HEK293T (cell line): ENCODE measurements at regions not wholly inside any gene's neighbourhood (a gene's known extent, or its start where the extent isn't known, plus 50 kb on each side); places are given as distances from the start of the nearest gene placed in this dataset.

Experiments used
- CTCF ChIA-PET: fragments of 350-600 bp; formaldehyde crosslinking; extraction: SDS; loops from one replicate; lab custom pipeline; 2021; ENCODE audit warnings: antibody characterized with exemption, inconsistent platforms; lab: Yijun Ruan, JAX
- POLR2A ChIA-PET: fragments of 350-600 bp; formaldehyde crosslinking; extraction: SDS; loops from one replicate; lab custom pipeline; 2020; ENCODE audit warnings: antibody characterized with exemption, inconsistent platforms; lab: Yijun Ruan, JAX
- DNase-seq: peaks from one replicate; pipeline ENCODE4 v3.0.0; 2012; ENCODE audit warnings: mixed read lengths; ENCODE audit errors: extremely low spot score
- ARNT ChIP-seq: fragments of 450-650 bp; IDR thresholded peaks from 2 replicates; pipeline ENCODE4 v1.6.1; 2017; ENCODE audit warnings: mild to moderate bottlenecking
- BHLHE40 ChIP-seq: fragments of 450-650 bp; IDR thresholded peaks from 2 replicates; pipeline ENCODE4 v1.6.1; 2016; ENCODE audit warnings: mild to moderate bottlenecking, moderate library complexity, borderline replicate concordance
- CTBP1 ChIP-seq: fragments of 450-650 bp; IDR thresholded peaks from 2 replicates; pipeline ENCODE4 v1.6.1; 2016; ENCODE audit warnings: borderline replicate concordance
- ELF4 ChIP-seq: fragments of 450-650 bp; IDR thresholded peaks from 2 replicates; pipeline ENCODE4 v1.6.1; 2017; ENCODE audit warnings: antibody characterized with exemption
- FOXA1 ChIP-seq: fragments of 450-650 bp; IDR thresholded peaks from 2 replicates; pipeline ENCODE4 v1.6.1; 2016; ENCODE audit warnings: mild to moderate bottlenecking
- FOXK2 ChIP-seq: fragments of 450-650 bp; IDR thresholded peaks from 2 replicates; pipeline ENCODE4 v1.6.1; 2016; ENCODE audit warnings: mild to moderate bottlenecking
- FOXM1 ChIP-seq: fragments of 450-650 bp; IDR thresholded peaks from 2 replicates; pipeline ENCODE4 v1.6.1; 2017; ENCODE audit warnings: mild to moderate bottlenecking, borderline replicate concordance
- HDGF ChIP-seq: fragments of 450-650 bp; IDR thresholded peaks from 2 replicates; pipeline ENCODE4 v1.6.1; 2017; ENCODE audit warnings: antibody characterized with exemption, borderline replicate concordance
- L3MBTL2 ChIP-seq: fragments of 450-650 bp; conservative IDR thresholded peaks from 2 replicates; pipeline ENCODE4 v1.6.1; 2016; ENCODE audit warnings: mild to moderate bottlenecking
- LEF1 ChIP-seq: fragments of 450-650 bp; IDR thresholded peaks from 2 replicates; pipeline ENCODE4 v1.6.1; 2017; ENCODE audit warnings: mild to moderate bottlenecking, borderline replicate concordance
- NFRKB ChIP-seq: fragments of 450-650 bp; IDR thresholded peaks from 2 replicates; pipeline ENCODE4 v1.6.1; 2016; ENCODE audit warnings: mild to moderate bottlenecking, moderate library complexity
- SP1 ChIP-seq: fragments of 450-650 bp; IDR thresholded peaks from 2 replicates; pipeline ENCODE4 v1.6.1; 2017
- SUZ12 ChIP-seq: fragments of 450-650 bp; IDR thresholded peaks from 2 replicates; pipeline ENCODE4 v1.6.1; 2016; ENCODE audit warnings: mild to moderate bottlenecking
- TARDBP ChIP-seq: fragments of 450-650 bp; IDR thresholded peaks from 2 replicates; pipeline ENCODE4 v1.6.1; 2016
- ZNF384 ChIP-seq: fragments of 450-650 bp; IDR thresholded peaks from 2 replicates; pipeline ENCODE4 v1.6.1; 2016
- TF ChIP-seq, protein P1 (sequence below): fragments of 450-650 bp; IDR thresholded peaks from 2 replicates; pipeline ENCODE4 v1.6.1; 2016

DNA sequence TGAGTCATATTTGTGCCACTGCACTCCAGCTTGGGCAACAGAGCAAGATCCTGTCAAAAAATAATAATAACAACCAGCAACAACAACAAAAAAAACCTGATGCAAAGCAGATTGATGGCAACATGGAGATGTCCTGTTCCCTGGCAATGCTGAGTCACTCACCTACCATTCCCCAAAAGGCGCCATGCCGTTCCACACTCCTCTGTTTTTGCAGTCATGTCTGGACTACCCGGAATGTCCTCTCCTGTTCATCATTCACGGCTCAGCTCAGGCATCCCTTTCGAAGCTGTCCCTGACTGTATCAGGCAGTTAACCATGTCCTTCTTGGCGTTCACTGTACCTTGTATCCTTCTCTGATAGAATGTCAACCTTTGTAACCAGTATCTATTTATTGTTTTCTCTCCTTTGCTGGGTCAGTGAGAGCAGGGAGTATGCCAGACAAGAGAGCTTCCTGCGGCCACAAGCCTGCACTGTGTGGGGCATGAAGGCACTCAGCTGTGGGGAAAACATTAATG lies 147.7 kb downstream of the ABCC12 start:
- ChIA-PET POLR2A (no interaction called here), CTCF (no interaction called here)
- TF ChIP-seq ZNF384 = no peak
- TF ChIP-seq L3MBTL2 = no peak
- TF ChIP-seq, protein P1, sequence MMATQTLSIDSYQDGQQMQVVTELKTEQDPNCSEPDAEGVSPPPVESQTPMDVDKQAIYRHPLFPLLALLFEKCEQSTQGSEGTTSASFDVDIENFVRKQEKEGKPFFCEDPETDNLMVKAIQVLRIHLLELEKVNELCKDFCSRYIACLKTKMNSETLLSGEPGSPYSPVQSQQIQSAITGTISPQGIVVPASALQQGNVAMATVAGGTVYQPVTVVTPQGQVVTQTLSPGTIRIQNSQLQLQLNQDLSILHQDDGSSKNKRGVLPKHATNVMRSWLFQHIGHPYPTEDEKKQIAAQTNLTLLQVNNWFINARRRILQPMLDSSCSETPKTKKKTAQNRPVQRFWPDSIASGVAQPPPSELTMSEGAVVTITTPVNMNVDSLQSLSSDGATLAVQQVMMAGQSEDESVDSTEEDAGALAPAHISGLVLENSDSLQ = no peak
- TF ChIP-seq FOXA1 = no peak
- no peak for TF ChIP-seq FOXK2
- no peak for TF ChIP-seq NFRKB
- no peak for TF ChIP-seq SP1
- no peak for TF ChIP-seq BHLHE40
- no peak for TF ChIP-seq ELF4

GRCh38 chr16:48004141-48004695 lies 151.6 kb downstream of the ABCC12 start:
- DNase-seq = no peak
- ChIA-PET POLR2A (no interaction called here), CTCF (no interaction called here)
- TF ChIP-seq SUZ12 = no peak
- no peak for TF ChIP-seq SP1
- no peak for TF ChIP-seq BHLHE40
- TF ChIP-seq TARDBP = no peak
- TF ChIP-seq, protein P1 = no peak
- TF ChIP-seq LEF1 = no peak
- TF ChIP-seq L3MBTL2 = no peak
- no peak for TF ChIP-seq ARNT
- no peak for TF ChIP-seq FOXA1
- no peak for TF ChIP-seq FOXK2
- no peak for TF ChIP-seq NFRKB
- TF ChIP-seq HDGF = no peak
- no peak for TF ChIP-seq ELF4
- TF ChIP-seq ZNF384 = no peak

More for the DNA sequence above, 147.7 kb downstream of the ABCC12 start:
- DNase-seq = no peak

DNA sequence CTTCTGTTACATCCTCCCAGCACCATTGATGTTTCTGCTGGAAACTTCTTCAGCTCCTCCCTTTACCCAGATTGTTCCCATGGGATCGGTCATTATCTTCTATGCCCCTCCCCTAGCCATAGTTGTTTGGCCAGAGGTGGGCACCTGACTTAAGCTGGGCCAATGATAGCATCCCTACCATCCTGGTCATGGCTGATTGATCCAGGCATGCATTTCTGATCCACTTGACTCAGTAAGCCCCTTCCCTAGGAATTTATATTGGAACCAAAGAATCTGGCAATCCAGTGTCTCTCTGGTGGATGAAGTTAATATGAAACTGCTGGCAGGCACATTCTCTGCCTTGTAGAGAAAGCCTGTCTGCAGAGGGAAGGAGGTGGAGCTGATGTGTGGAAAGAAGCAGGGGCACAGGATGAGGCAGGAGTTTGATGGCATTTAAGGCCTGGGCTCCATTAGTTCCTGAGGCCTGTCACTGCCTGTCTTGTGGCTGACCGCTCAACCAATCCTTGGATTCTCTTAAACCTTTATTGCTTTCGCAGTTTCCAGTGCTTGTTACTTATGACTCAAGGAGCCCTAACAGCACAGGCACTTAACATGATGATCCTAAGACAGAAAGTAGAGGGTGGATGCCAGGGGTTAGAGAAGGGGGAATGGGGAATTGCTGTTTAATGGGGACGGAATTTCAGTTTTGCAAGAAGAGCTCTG lies 152.4 kb downstream of the ABCC12 start:
- POLR2A ChIA-PET = no interaction called here
- TF ChIP-seq SUZ12 (no peak), HDGF (no peak), ELF4 (no peak), ZNF384 (no peak), CTBP1 (no peak), NFRKB (no peak)
- CTCF ChIA-PET = no interaction called here
- no peak for DNase-seq

DNA sequence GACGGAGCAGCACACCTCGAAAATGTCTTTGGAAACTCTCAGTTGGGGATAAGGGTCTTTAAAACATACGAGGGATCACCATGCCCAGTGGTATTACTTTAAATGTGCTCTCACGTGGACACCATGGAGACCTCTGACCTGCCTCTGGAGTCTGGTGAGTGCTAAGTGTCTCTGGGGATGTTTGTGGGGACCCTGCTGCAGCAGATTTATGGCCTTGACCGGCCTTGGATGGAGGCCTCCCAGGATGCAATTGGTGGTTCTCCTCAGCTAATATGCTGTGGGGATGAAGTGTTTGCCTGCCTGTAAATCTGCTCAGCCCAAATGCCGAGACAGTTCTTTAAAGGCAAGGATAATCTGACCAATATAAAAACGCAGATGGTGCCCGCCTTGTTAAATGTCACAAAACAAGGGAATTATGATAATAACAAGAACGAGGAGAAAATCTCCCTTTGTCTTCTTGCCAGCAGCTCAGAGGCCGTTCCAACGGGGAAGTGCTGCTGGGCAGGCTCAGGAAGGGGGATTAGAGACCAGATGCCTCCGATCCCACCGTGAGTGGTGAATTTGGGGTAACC lies 154.4 kb downstream of the ABCC12 start:
- ChIA-PET CTCF (no interaction called here), POLR2A (no interaction called here)
- no peak for DNase-seq
- TF ChIP-seq LEF1 = no peak
- TF ChIP-seq ELF4 = no peak
- TF ChIP-seq FOXA1 = no peak
- TF ChIP-seq L3MBTL2 = no peak
- TF ChIP-seq FOXM1 = no peak
- TF ChIP-seq TARDBP = no peak

- ChIA-PET CTCF (no interaction called here), POLR2A (no interaction called here)
- no peak for TF ChIP-seq BHLHE40
- TF ChIP-seq FOXA1 = no peak
- TF ChIP-seq FOXM1 = no peak
- TF ChIP-seq FOXK2 = no peak
- TF ChIP-seq SP1 = no peak
- no peak for TF ChIP-seq NFRKB
- no peak for DNase-seq
These were observed 155.2 kb downstream of the ABCC12 start for GRCh38 chr16:48000622-48001021.

- TF ChIP-seq BHLHE40 (no peak), LEF1 (no peak), SP1 (no peak), FOXK2 (no peak), SUZ12 (no peak), NFRKB (no peak), TARDBP (no peak), ZNF384 (no peak), CTBP1 (no peak), HDGF (no peak), ELF4 (no peak), FOXA1 (no peak), FOXM1 (no peak), L3MBTL2 (no peak), ARNT (no peak)
- TF ChIP-seq, protein P1 = no peak
- ChIA-PET CTCF (no interaction called here), POLR2A (no interaction called here)
- no peak for DNase-seq
These were observed 156.2 kb downstream of the ABCC12 start for GRCh38 chr16:47999595-47999994.
